SK-N-SH (cell line): ENCODE measurements at regions not wholly inside any gene's neighbourhood (a gene's known extent, or its start where the extent isn't known, plus 50 kb on each side); places are given as distances from the start of the nearest gene placed in this dataset.

Source experiments
- CTCF ChIA-PET: fragments of 300-600, 350-600 bp; formaldehyde crosslinking; extraction: SDS; loops from one replicate; lab custom pipeline; 2021; lab: Yijun Ruan, JAX
- POLR2A ChIA-PET: fragments of 350-600 bp; sonication (Branson Sonifier 250); formaldehyde crosslinking; extraction: SDS; loops from one replicate; lab custom pipeline; 2020; ENCODE audit warnings: antibody characterized with exemption, inconsistent platforms; lab: Yijun Ruan, JAX
- DNase-seq: peaks from one replicate; pipeline ENCODE4 v3.0.0; 2012
- H2AFZ ChIP-seq: fragments of 200-600 bp; sonication (generic); 2 replicates; pipeline ENCODE4 v1.8.1; 2016; ENCODE audit warnings: antibody characterized with exemption, mild to moderate bottlenecking, low read depth
- H3F3A ChIP-seq: fragments of 200-600 bp; sonication (generic); replicated peaks from 2 replicates; pipeline ENCODE3; 2016; ENCODE audit warnings: antibody characterized with exemption, mild to moderate bottlenecking; ENCODE audit not compliant: insufficient read depth
- H3K27ac ChIP-seq, 2 experiments: fragments of 200-500 bp in 1 of 2; fragments of 200-600 bp in 1 of 2; sonication (Bioruptor generic) in 1 of 2; sonication (generic), shearing (Covaris generic) in 1 of 2; 2 replicates each; pipeline versions ENCODE4 v1.5.1 to v1.6.1; 2014 to 2016; ENCODE audit warnings: low read depth in 2 of 2, inconsistent platforms in 1 of 2, low read length in 1 of 2, mild to moderate bottlenecking in 1 of 2, mixed read lengths in 1 of 2
- H3K27me3 ChIP-seq: fragments of 200-600 bp; sonication (generic), shearing (Covaris generic); 2 replicates; pipeline ENCODE4 v1.6.1; 2016; ENCODE audit warnings: mixed run types; ENCODE audit not compliant: insufficient read depth
- H3K36me3 ChIP-seq, 2 experiments: fragments of 200-500 bp in 1 of 2; fragments of 200-600 bp in 1 of 2; sonication (Bioruptor generic) in 1 of 2; sonication (generic) in 1 of 2; replicated peaks in 1 of 2; 2 replicates each; pipeline versions ENCODE3 to v1.5.1; 2014 to 2016; ENCODE audit warnings: low read length in 1 of 2, mild to moderate bottlenecking in 1 of 2; ENCODE audit not compliant: insufficient read depth in 2 of 2, control insufficient read depth in 1 of 2
- H3K4me1 ChIP-seq, 2 experiments: fragments of 200-500 bp in 1 of 2; fragments of 200-600 bp in 1 of 2; sonication (Bioruptor generic) in 1 of 2; sonication (generic), shearing (Covaris generic) in 1 of 2; 2 replicates each; pipeline versions ENCODE4 v1.5.1 to v1.6.1; 2014 to 2016; ENCODE audit warnings: low read depth in 1 of 2, low read length in 1 of 2, mixed run types in 1 of 2; ENCODE audit not compliant: insufficient read depth in 2 of 2, control insufficient read depth in 1 of 2
- H3K4me2 ChIP-seq: fragments of 200-600 bp; sonication (generic), shearing (Covaris generic); 2 replicates; pipeline ENCODE4 v1.6.1; 2017; ENCODE audit warnings: mixed run types
- H3K4me3 ChIP-seq, 2 experiments: fragments of 200-500 bp in 1 of 2; fragments of 200-600 bp in 1 of 2; sonication (Bioruptor generic) in 1 of 2; sonication (generic), shearing (Covaris generic) in 1 of 2; 2 replicates each; pipeline versions ENCODE4 v1.5.1 to v1.8.1; 2014 to 2016; ENCODE audit warnings: low read depth in 2 of 2, inconsistent platforms in 1 of 2, low read length in 1 of 2, mild to moderate bottlenecking in 1 of 2, mixed read lengths in 1 of 2, moderate library complexity in 1 of 2
- H3K79me2 ChIP-seq: fragments of 200-600 bp; sonication (generic); 2 replicates; pipeline ENCODE4 v1.8.1; 2017; ENCODE audit warnings: mild to moderate bottlenecking; ENCODE audit not compliant: insufficient read depth
- H3K9ac ChIP-seq: fragments of 200-600 bp; sonication (generic); 2 replicates; pipeline ENCODE4 v1.6.1; 2017; ENCODE audit warnings: mixed run types
- H3K9me2 ChIP-seq: fragments of 200-600 bp; sonication (generic); 2 replicates; pipeline ENCODE4 v1.6.1; 2017; ENCODE audit warnings: mixed run types
- H3K9me3 ChIP-seq: fragments of 200-600 bp; sonication (generic); 2 replicates; pipeline ENCODE4 v1.6.1; 2017; ENCODE audit warnings: mixed run types, mild to moderate bottlenecking, moderate library complexity
- H4K20me1 ChIP-seq: fragments of 200-600 bp; sonication (generic); 2 replicates; pipeline ENCODE4 v1.6.1; 2017; ENCODE audit warnings: mild to moderate bottlenecking, mixed run types; ENCODE audit not compliant: insufficient read depth
- ELF1 ChIP-seq: IDR thresholded peaks from 2 replicates; pipeline ENCODE4 v1.4.0; 2012
- FOSL2 ChIP-seq: IDR thresholded peaks from 2 replicates; pipeline ENCODE4 v1.4.0; 2012; ENCODE audit warnings: low read depth, mild to moderate bottlenecking, moderate library complexity, borderline replicate concordance
- GATA2 ChIP-seq: sonication (generic); formaldehyde crosslinking; IDR thresholded peaks from 2 replicates; pipeline ENCODE4 v1.5.0; 2020; ENCODE audit warnings: mild to moderate bottlenecking, missing genetic modification reagents
- MXI1 ChIP-seq: IDR thresholded peaks from 2 replicates; pipeline ENCODE4 v1.6.1; 2012; ENCODE audit warnings: mild to moderate bottlenecking, low read depth, low read length, improper control_type of control experiment
- NRF1 ChIP-seq: IDR thresholded peaks from 2 replicates; pipeline ENCODE4 v1.6.1; 2012; ENCODE audit warnings: low read depth, mild to moderate bottlenecking, low read length
- PBX3 ChIP-seq: IDR thresholded peaks from 2 replicates; pipeline ENCODE4; 2012
- REST ChIP-seq: IDR thresholded peaks from 2 replicates; pipeline ENCODE4 v1.6.1; 2012; ENCODE audit warnings: mild to moderate bottlenecking, low read depth, low read length, moderate library complexity
- SIN3A ChIP-seq: IDR thresholded peaks from 2 replicates; pipeline ENCODE4 v1.6.1; 2012; ENCODE audit warnings: low read depth, mild to moderate bottlenecking, low read length, moderate library complexity, borderline replicate concordance
- SMC3 ChIP-seq: IDR thresholded peaks from 2 replicates; pipeline ENCODE4 v1.6.1; 2012; ENCODE audit warnings: low read depth, low read length, improper control_type of control experiment
- TAF1 ChIP-seq: IDR thresholded peaks from 2 replicates; pipeline ENCODE4 v1.6.1; 2012; ENCODE audit warnings: low read depth, mild to moderate bottlenecking, low read length, moderate library complexity, borderline replicate concordance
- USF1 ChIP-seq: IDR thresholded peaks from 2 replicates; pipeline ENCODE4 v1.4.0; 2012; ENCODE audit warnings: low read depth, borderline replicate concordance
- USF2 ChIP-seq: fragments of 150-350 bp; IDR thresholded peaks from 2 replicates; pipeline ENCODE4 v1.6.1; 2017; ENCODE audit warnings: antibody characterized with exemption, low read length, low read depth, borderline replicate concordance
- YY1 ChIP-seq: IDR thresholded peaks from 2 replicates; pipeline ENCODE4 v1.4.0; 2012; ENCODE audit warnings: low read depth, mild to moderate bottlenecking
- ZBTB33 ChIP-seq: IDR thresholded peaks from 2 replicates; pipeline ENCODE4 v1.4.0; 2012; ENCODE audit warnings: low read depth, borderline replicate concordance
- WGBS: methylation state at CpG from one replicate; pipeline ENCODE4 v1.1.6; 2017; ENCODE audit warnings: low lambda C conversion rate; 5-methylcytosine and 5-hydroxymethylcytosine counted together

- H3K9ac ChIP-seq = no peak overlapping the region
- no peak overlapping the region for H3K4me3 ChIP-seq
- H3K36me3 ChIP-seq = no peaks in the 10 kb centered on the region
- no peak for TF ChIP-seq MXI1
- TF ChIP-seq USF1 = no peak
- no peak for TF ChIP-seq TAF1
- no peak for TF ChIP-seq SIN3A
- no peak for TF ChIP-seq ZBTB33
- no peak for TF ChIP-seq NRF1
- no peak for TF ChIP-seq USF2
- no peak for TF ChIP-seq SMC3
- TF ChIP-seq YY1 = no peak
- TF ChIP-seq GATA2 (CRISPR knock-in tag) = no peak
- TF ChIP-seq ELF1 = no peak
- no peak for TF ChIP-seq REST
- TF ChIP-seq PBX3 = no peak
- TF ChIP-seq FOSL2 = no peak
- POLR2A ChIA-PET = interaction anchor here (0.6 kb wide), 1 partner anchor 71 kb away, joined by 3 read pairs; no protein-coding TSS in a partner anchor
- CTCF ChIA-PET = interaction anchor here (1.0 to 3.5 kb wide), 2 partner anchors 9 to 34 kb away, joined by 3 to 18 read pairs; no protein-coding TSS in a partner anchor
- H4K20me1 ChIP-seq = no peaks in the 10 kb centered on the region
- no peak for DNase-seq
- no peaks in the 10 kb centered on the region; a peak in 2 of 4 replicates for H3K4me1 ChIP-seq
- H3K79me2 ChIP-seq = no peaks in the 10 kb centered on the region
- 0 out of 2 replicates have a peak, but pooled peaks cover 5% of the 10 kb centered on the region for H3K9me3 ChIP-seq
- no peaks in the 10 kb centered on the region for H3F3A ChIP-seq
- no peak overlapping the region for H2AFZ ChIP-seq
- no peaks in the 10 kb centered on the region for H3K9me2 ChIP-seq
- WGBS = 33% methylated on average over 9 of the region's 10 CpGs
- H3K27ac ChIP-seq = no peak overlapping the region
- no peak overlapping the region for H3K4me2 ChIP-seq
- no peaks in the 10 kb centered on the region for H3K27me3 ChIP-seq
These were observed 94.9 kb downstream of the NPTX2 start for GRCh38 chr7:98711945-98712344.
